ENCODE measurements at regions not wholly inside any gene's neighbourhood (a gene's known extent, or its start where the extent isn't known, plus 50 kb on each side); places are given as distances from the start of the nearest gene placed in this dataset.

- TF ChIP-seq ZNF232 (CRISPR knock-in tag; IDR thresholded peaks at IDR 0.05) (no peak), CCAR2 (IDR thresholded peaks at IDR 0.05; ENCODE audit: low read depth, low read length) (no peak), CBX2 (IDR thresholded peaks at IDR 0.05; ENCODE audit: insufficient read depth, low read length, poor library complexity, severe bottlenecking) (no peak), RNF2 (IDR thresholded peaks at IDR 0.05) (no peak), FOXM1 (IDR thresholded peaks at IDR 0.05; ENCODE audit: low read depth) (no peak), FOXM1 (CRISPR knock-in tag; IDR thresholded peaks at IDR 0.05; ENCODE audit: low read depth) (no peak)
Observed at GRCh38 chr2:201964631-201965206, 68.9 kb upstream of the FZD7 start.

Data from K562 (cell line).